GM12865 (cell line): ENCODE measurements at regions not wholly inside any gene's neighbourhood (a gene's known extent, or its start where the extent isn't known, plus 50 kb on each side); places are given as distances from the start of the nearest gene placed in this dataset.

ENCODE experiments used
- DNase-seq: peaks from one replicate; pipeline ENCODE4 v3.0.0; 2010; ENCODE audit warnings: low read depth
- H3K4me3 ChIP-seq: 2 replicates; pipeline ENCODE4 v1.5.1; 2011; ENCODE audit warnings: mild to moderate bottlenecking, low read depth, low read length, control low read depth
- CTCF ChIP-seq: IDR thresholded peaks from 2 replicates; pipeline ENCODE4 v1.5.1; 2011; ENCODE audit warnings: low read length, control low read depth, low read depth, inconsistent platforms; ENCODE audit not compliant: insufficient read depth; ENCODE audit errors: missing control alignments

- no peak for TF ChIP-seq CTCF
- no peak for DNase-seq
- H3K4me3 ChIP-seq: no peak overlapping the region
Measured at GRCh38 chr11:127651888-127652221, 651.3 kb upstream of the KIRREL3 start.

GRCh38 chr11:127651175-127651887 lies 650.8 kb upstream of the KIRREL3 start:
- H3K4me3 ChIP-seq: no peak overlapping the region
- no peak for TF ChIP-seq CTCF
- DNase-seq: no peak

DNA sequence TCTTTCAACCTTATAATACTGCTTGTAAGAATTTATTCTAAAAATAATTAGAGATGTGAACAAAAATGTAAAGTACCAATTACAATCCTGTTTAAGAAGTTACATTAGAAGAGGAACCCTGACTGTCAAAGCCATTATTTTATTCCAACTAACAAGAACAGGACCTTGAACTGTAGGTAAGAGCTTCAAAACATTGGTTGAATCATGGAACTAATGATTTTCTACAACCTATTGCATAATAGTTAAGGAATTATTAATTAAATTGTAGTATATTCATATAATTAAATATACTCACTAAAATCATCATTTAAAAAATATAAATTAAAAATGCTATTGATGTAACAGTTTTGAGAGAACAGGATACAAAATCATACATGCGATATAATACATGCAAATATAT lies 649.4 kb upstream of the KIRREL3 start:
- no peak for DNase-seq
- H3K4me3 ChIP-seq: no peak overlapping the region
- TF ChIP-seq CTCF: no peak

DNA sequence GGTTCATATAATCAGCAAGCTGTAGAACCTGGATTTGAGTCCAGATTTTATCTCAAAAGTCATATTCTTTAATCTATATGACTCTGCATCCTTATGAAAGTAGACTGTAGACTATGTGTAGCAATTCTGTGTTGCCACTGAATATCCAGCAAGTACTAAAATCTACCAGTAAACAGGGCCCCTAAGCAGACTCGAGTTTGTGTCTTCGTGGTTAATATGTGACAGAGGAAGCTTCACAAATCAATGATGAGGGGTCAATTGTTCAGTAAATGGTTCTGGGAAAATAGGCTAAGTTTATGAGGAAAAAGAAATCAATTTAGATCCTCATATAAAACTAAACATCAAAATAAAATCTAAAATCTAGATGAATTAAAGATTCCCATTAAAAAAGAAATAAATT lies 648.5 kb upstream of the KIRREL3 start:
- DNase-seq: no peak
- no peak for TF ChIP-seq CTCF
- no peak overlapping the region for H3K4me3 ChIP-seq

DNA sequence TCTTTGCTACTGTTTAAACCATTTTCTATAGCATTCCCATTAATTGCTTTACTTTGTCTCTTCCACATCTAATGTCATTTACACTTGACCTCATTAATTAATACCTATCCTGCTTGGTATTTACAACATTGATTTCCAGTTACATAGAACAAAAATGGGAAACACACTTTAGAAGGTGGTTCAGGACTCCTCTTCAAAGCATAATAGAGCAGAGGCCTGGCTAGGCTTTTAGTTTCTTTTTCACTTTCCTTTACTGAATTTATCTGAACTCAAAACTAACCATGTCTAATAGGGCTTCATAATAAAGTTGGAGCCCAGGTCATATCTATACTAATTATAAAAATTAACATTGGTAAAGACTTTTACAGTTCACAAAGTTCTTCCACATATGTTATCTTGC lies 648.0 kb upstream of the KIRREL3 start:
- H3K4me3 ChIP-seq: no peak overlapping the region
- DNase-seq: no peak
- TF ChIP-seq CTCF: no peak

GRCh38 chr11:127644366-127644765 lies 643.8 kb upstream of the KIRREL3 start:
- H3K4me3 ChIP-seq: no peak overlapping the region
- no peak for TF ChIP-seq CTCF
- DNase-seq: no peak
